HepG2 (cell line): ENCODE measurements at regions not wholly inside any gene's neighbourhood (a gene's known extent, or its start where the extent isn't known, plus 50 kb on each side); places are given as distances from the start of the nearest gene placed in this dataset.

Source experiments
- ATAC-seq: fragments of 200-7000 bp; cut with Tn5 transposase; 3 replicates; pipeline ENCODE4 v1.9.1; 2020; ENCODE audit warnings: mild to moderate bottlenecking, moderate library complexity
- BruUV-seq: library from RNA; stranded (reverse); fragments of 400-500 nt; replicated peaks from 2 replicates; lab custom pipeline; 2021; lab: Mats Ljungman, UMichigan
- CTCF ChIA-PET: fragments of 300-600 bp; formaldehyde crosslinking; extraction: SDS; loops from one replicate; lab custom pipeline; 2021; ENCODE audit warnings: low total read pairs, inconsistent platforms, low intra/inter-chr PET ratio; lab: Yijun Ruan, JAX
- POLR2A ChIA-PET: fragments of 350-600 bp; sonication (Branson Sonifier 250); formaldehyde crosslinking; loops from one replicate; lab custom pipeline; 2020; ENCODE audit warnings: antibody characterized with exemption, inconsistent platforms; lab: Yijun Ruan, JAX
- DNase-seq: peaks from one replicate; pipeline ENCODE4 v3.0.0-alpha.2; 2015; ENCODE audit warnings: low spot score
- FAIRE-seq: peaks from 3 replicates; lab custom pipeline; 2011; peaks lifted over from hg19 to GRCh38; lab: Jason Lieb, UNC
- H2AFZ ChIP-seq: one replicate; pipeline ENCODE4 v1.6.1; 2011; ENCODE audit warnings: low read length, inconsistent platforms
- H3K27ac ChIP-seq: fragments of 300-600 bp; 3 replicates; pipeline ENCODE4 v1.8.0; 2011; ENCODE audit warnings: mixed run types, mild to moderate bottlenecking, mixed read lengths, low read length, inconsistent platforms; ENCODE audit not compliant: insufficient read depth; ENCODE audit errors: extremely low read length
- H3K27me3 ChIP-seq, 2 experiments: fragments of 200-600 bp in 1 of 2; 2 replicates in 1 of 2; 3 replicates in 1 of 2; pipeline versions ENCODE4 v1.6.0 to v1.8.0; 2011; ENCODE audit warnings: low read length in 2 of 2, mild to moderate bottlenecking in 2 of 2, moderate library complexity in 2 of 2, inconsistent platforms in 1 of 2; ENCODE audit not compliant: insufficient read depth in 2 of 2, control insufficient read depth in 1 of 2
- H3K36me3 ChIP-seq, 2 experiments: fragments of 200-600 bp in 1 of 2; replicated peaks in 1 of 2; 2 replicates in 1 of 2; 3 replicates in 1 of 2; pipeline versions ENCODE4 v1.5.1 to v1.8.0; 2011; ENCODE audit warnings: low read length in 2 of 2, inconsistent platforms in 1 of 2; ENCODE audit not compliant: insufficient read depth in 2 of 2, control insufficient read depth in 1 of 2
- H3K4me1 ChIP-seq: 2 replicates; pipeline ENCODE4 v1.5.1; 2012; ENCODE audit warnings: low read length, inconsistent platforms; ENCODE audit not compliant: insufficient read depth
- H3K4me2 ChIP-seq: 2 replicates; pipeline ENCODE4 v1.6.0; 2011; ENCODE audit warnings: low read depth, low read length, inconsistent platforms
- H3K4me3 ChIP-seq, 3 experiments: fragments of 200-600 bp in 1 of 3; sonication (generic), shearing (Covaris generic) in 1 of 3; replicated peaks in 1 of 3; 2 replicates each; pipeline ENCODE4 v1.5.1; 2011 to 2016; ENCODE audit warnings: low read length in 3 of 3, inconsistent platforms in 2 of 3, low read depth in 2 of 3, mild to moderate bottlenecking in 2 of 3, control low read depth in 1 of 3, mixed read lengths in 1 of 3; ENCODE audit not compliant: insufficient read depth in 1 of 3
- H3K79me2 ChIP-seq: one replicate; pipeline ENCODE4 v1.6.1; 2011; ENCODE audit warnings: low read length, inconsistent platforms; ENCODE audit not compliant: insufficient read depth
- H3K9ac ChIP-seq: 2 replicates; pipeline ENCODE4 v1.6.0; 2011; ENCODE audit warnings: mild to moderate bottlenecking, low read depth, low read length, inconsistent platforms; ENCODE audit not compliant: insufficient read depth
- H3K9me3 ChIP-seq: 2 replicates; pipeline ENCODE4 v1.5.1; 2012; ENCODE audit warnings: mild to moderate bottlenecking, low read length
- H4K20me1 ChIP-seq: 2 replicates; pipeline ENCODE4 v1.6.0; 2011; ENCODE audit warnings: inconsistent platforms, mild to moderate bottlenecking, low read length, moderate library complexity; ENCODE audit not compliant: insufficient read depth
- SMARCC2 ChIP-seq: fragments of 450-650 bp; IDR thresholded peaks from 2 replicates; pipeline ENCODE4 v1.6.1; 2017; ENCODE audit warnings: antibody characterized with exemption, mild to moderate bottlenecking
- U2AF2 ChIP-seq: fragments of 200-400 bp; formaldehyde crosslinking; IDR thresholded peaks from 2 replicates; pipeline ENCODE4 v1.6.1; 2017; ENCODE audit warnings: low read depth, mild to moderate bottlenecking, low read length
- XBP1 ChIP-seq: sonication (generic); formaldehyde crosslinking; IDR thresholded peaks from 2 replicates; pipeline ENCODE4 v1.5.0; 2020; ENCODE audit warnings: missing genetic modification reagents
- ZBTB40 ChIP-seq, 2 experiments: fragments of 450-650 bp in 1 of 2; sonication (generic) in 1 of 2; formaldehyde crosslinking in 1 of 2; IDR thresholded peaks; 2 replicates each; pipeline versions ENCODE4 v1.6.1 to v1.8.0; 2016 to 2022; ENCODE audit warnings: antibody characterized with exemption in 1 of 2, mild to moderate bottlenecking in 1 of 2, missing genetic modification reagents in 1 of 2
- ZNF468 ChIP-seq: sonication (generic); formaldehyde crosslinking; IDR thresholded peaks from 2 replicates; pipeline ENCODE4 v1.8.0; 2022; ENCODE audit warnings: mild to moderate bottlenecking, moderate library complexity, missing genetic modification reagents
- ZNF704 ChIP-seq: sonication (generic); formaldehyde crosslinking; IDR thresholded peaks from 2 replicates; pipeline ENCODE4 v1.8.1; 2023; ENCODE audit warnings: mild to moderate bottlenecking, inconsistent platforms, moderate library complexity, missing genetic modification reagents, borderline replicate concordance
- WGBS: methylation state at CpG from one replicate; pipeline ENCODE4 v1.1.6; 2017; ENCODE audit warnings: low lambda C conversion rate; 5-methylcytosine and 5-hydroxymethylcytosine counted together
- in situ Hi-C: cut with HindIII; loops from 2 replicates; pipeline ENCODE4 v1.10.0; 2017; ENCODE audit warnings: low pct_unique_long_range_greater_than_20kb; ENCODE audit not compliant: extremely low pct_ligation_motif_present
- intact Hi-C: fragments of 100-400 bp; cut with micrococcal nuclease; formaldehyde crosslinking; loops from one replicate; pipeline ENCODE4 v1.10.0; 2022; ENCODE audit not compliant: unreplicated experiment
- TF ChIP-seq, protein P1 (sequence below): fragments of 450-650 bp; IDR thresholded peaks from 2 replicates; pipeline ENCODE4 v1.6.1; 2017; ENCODE audit warnings: mild to moderate bottlenecking
- TF ChIP-seq, protein P2 (sequence below): sonication (generic); formaldehyde crosslinking; IDR thresholded peaks from 2 replicates; pipeline ENCODE4 v1.5.0; 2020; ENCODE audit warnings: missing genetic modification reagents, mild to moderate bottlenecking, borderline replicate concordance

GRCh38 chr6:137723273-137724017, 143.6 kb upstream of the TNFAIP3 start:
- DNase-seq (peak; percentile 99), ATAC-seq (peak; percentile 97), FAIRE-seq (peak; percentile 86)
- no peaks in the 10 kb centered on the region for H3K36me3 ChIP-seq
- intact Hi-C loops, result loop anchor here (1.0 to 2.0 kb wide), 3 partner anchors 9 to 71 kb away; no protein-coding TSS in a partner anchor
- peak overlapping the region; percentile 98 for H3K27ac ChIP-seq
- 3% methylated on average over 4 of the region's 4 CpGs for WGBS
- in situ Hi-C loops, result no loop called here
- CTCF ChIA-PET, result interaction anchor here (1.1 to 2.2 kb wide), 2 partner anchors 16 to 143 kb away, joined by 5 to 9 read pairs; partner anchors contain the start of gene TNFAIP3
- no peak overlapping the region; a peak in 1 of 6 replicates for H3K4me3 ChIP-seq
- POLR2A ChIA-PET, result interaction anchor here (1.0 to 3.7 kb wide), 14 partner anchors 10 to 382 kb away, joined by 3 to 42 read pairs (median 6); partner anchors contain the start of gene TNFAIP3
- peaks cover 77% of the 10 kb centered on the region for H3K4me1 ChIP-seq
- no peaks in the 10 kb centered on the region for H4K20me1 ChIP-seq
- BruUV-seq, result TSS peak; percentile 95
- no peaks in the 10 kb centered on the region for H3K79me2 ChIP-seq
- no peaks in the 10 kb centered on the region for H3K27me3 ChIP-seq
- no peaks in the 10 kb centered on the region for H3K9me3 ChIP-seq
- H2AFZ ChIP-seq, result no peak overlapping the region
- peak overlapping the region; percentile 82 for H3K9ac ChIP-seq
- peak overlapping the region; percentile 48 for H3K4me2 ChIP-seq
- TF ChIP-seq, protein P1, sequence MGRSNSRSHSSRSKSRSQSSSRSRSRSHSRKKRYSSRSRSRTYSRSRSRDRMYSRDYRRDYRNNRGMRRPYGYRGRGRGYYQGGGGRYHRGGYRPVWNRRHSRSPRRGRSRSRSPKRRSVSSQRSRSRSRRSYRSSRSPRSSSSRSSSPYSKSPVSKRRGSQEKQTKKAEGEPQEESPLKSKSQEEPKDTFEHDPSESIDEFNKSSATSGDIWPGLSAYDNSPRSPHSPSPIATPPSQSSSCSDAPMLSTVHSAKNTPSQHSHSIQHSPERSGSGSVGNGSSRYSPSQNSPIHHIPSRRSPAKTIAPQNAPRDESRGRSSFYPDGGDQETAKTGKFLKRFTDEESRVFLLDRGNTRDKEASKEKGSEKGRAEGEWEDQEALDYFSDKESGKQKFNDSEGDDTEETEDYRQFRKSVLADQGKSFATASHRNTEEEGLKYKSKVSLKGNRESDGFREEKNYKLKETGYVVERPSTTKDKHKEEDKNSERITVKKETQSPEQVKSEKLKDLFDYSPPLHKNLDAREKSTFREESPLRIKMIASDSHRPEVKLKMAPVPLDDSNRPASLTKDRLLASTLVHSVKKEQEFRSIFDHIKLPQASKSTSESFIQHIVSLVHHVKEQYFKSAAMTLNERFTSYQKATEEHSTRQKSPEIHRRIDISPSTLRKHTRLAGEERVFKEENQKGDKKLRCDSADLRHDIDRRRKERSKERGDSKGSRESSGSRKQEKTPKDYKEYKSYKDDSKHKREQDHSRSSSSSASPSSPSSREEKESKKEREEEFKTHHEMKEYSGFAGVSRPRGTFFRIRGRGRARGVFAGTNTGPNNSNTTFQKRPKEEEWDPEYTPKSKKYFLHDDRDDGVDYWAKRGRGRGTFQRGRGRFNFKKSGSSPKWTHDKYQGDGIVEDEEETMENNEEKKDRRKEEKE, result no peak
- no peak for TF ChIP-seq U2AF2
- TF ChIP-seq ZNF704 (CRISPR knock-in tag), result peak; percentile 2; the same call in 1 of the 2 replicates
- no peak for TF ChIP-seq SMARCC2
- no peak for TF ChIP-seq ZNF468
- TF ChIP-seq ZBTB40 (IDR thresholded peaks at IDR 0.05), result no peak
- no peak; the same call in 1 of the 2 replicates for TF ChIP-seq ZBTB40 (CRISPR knock-in tag; IDR thresholded peaks at IDR 0.05)
- TF ChIP-seq, protein P2, sequence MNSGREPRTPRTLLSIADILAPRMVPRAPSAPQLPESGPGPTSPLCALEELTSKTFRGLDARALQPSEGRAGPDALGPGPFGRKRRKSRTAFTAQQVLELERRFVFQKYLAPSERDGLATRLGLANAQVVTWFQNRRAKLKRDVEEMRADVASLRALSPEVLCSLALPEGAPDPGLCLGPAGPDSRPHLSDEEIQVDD (CRISPR knock-in tag), result no peak
- TF ChIP-seq XBP1 (CRISPR knock-in tag), result 0 out of 2 replicates have a peak, but pooled peaks have one; percentile 50
